Ishikawa (cell line): ENCODE measurements at regions not wholly inside any gene's neighbourhood (a gene's known extent, or its start where the extent isn't known, plus 50 kb on each side); places are given as distances from the start of the nearest gene placed in this dataset.

ENCODE experiments used
- CEBPB ChIP-seq: IDR thresholded peaks from 2 replicates; pipeline ENCODE4 v1.6.1; 2012
- CREB1 ChIP-seq: IDR thresholded peaks from 2 replicates; pipeline ENCODE4 v1.6.1; 2012; ENCODE audit warnings: low read depth
- EGR1 ChIP-seq: IDR thresholded peaks from 2 replicates; pipeline ENCODE4 v1.6.1; 2012
- EP300 ChIP-seq: IDR thresholded peaks from 2 replicates; pipeline ENCODE4 v1.6.1; 2012; ENCODE audit warnings: borderline replicate concordance
- FOXM1 ChIP-seq: IDR thresholded peaks from 2 replicates; pipeline ENCODE4 v1.6.1; 2012; ENCODE audit warnings: low read depth, borderline replicate concordance
- MAX ChIP-seq: IDR thresholded peaks from 2 replicates; pipeline ENCODE4 v1.6.1; 2012
- NFIC ChIP-seq: IDR thresholded peaks from 2 replicates; pipeline ENCODE4 v1.6.1; 2012
- RAD21 ChIP-seq: IDR thresholded peaks from 2 replicates; pipeline ENCODE4 v1.6.1; 2012; ENCODE audit warnings: low read depth
- REST ChIP-seq: IDR thresholded peaks from 2 replicates; pipeline ENCODE4 v1.6.1; 2012; ENCODE audit warnings: low read depth, mild to moderate bottlenecking
- TAF1 ChIP-seq: IDR thresholded peaks from 2 replicates; pipeline ENCODE4 v1.6.1; 2012; ENCODE audit warnings: low read depth, mild to moderate bottlenecking
- TCF12 ChIP-seq: IDR thresholded peaks from 2 replicates; pipeline ENCODE4 v1.6.1; 2012; ENCODE audit warnings: low read depth
- TEAD4 ChIP-seq: IDR thresholded peaks from 2 replicates; pipeline ENCODE4 v1.6.1; 2012
- USF1 ChIP-seq: IDR thresholded peaks from 2 replicates; pipeline ENCODE4 v1.6.1; 2012
- YY1 ChIP-seq: IDR thresholded peaks from 2 replicates; pipeline ENCODE4 v1.6.1; 2012; ENCODE audit warnings: low read depth
- ZBTB7A ChIP-seq: IDR thresholded peaks from 2 replicates; pipeline ENCODE4 v1.6.1; 2012; ENCODE audit warnings: low read depth

- TF ChIP-seq TCF12 (no peak), NFIC (no peak), EGR1 (no peak), REST (no peak), USF1 (no peak), EP300 (no peak), MAX (no peak)
Observed at GRCh38 chr2:5164776-5165525, 527.2 kb upstream of the SOX11 start.

- TF ChIP-seq RAD21, result no peak
- no peak for TF ChIP-seq REST
- no peak for TF ChIP-seq EP300
- no peak for TF ChIP-seq MAX
- no peak for TF ChIP-seq ZBTB7A
- TF ChIP-seq YY1, result no peak
- TF ChIP-seq USF1, result no peak
- no peak for TF ChIP-seq NFIC
- TF ChIP-seq TCF12, result no peak
Observed at GRCh38 chr2:5172923-5173322, 519.3 kb upstream of the SOX11 start.

GRCh38 chr2:5173876-5174535 is 518.2 kb upstream of the SOX11 start:
- TF ChIP-seq MAX (no peak), FOXM1 (no peak), TCF12 (no peak), ZBTB7A (no peak), REST (no peak), EP300 (no peak), YY1 (no peak), EGR1 (no peak), USF1 (no peak), CEBPB (no peak), TAF1 (no peak), NFIC (no peak), CREB1 (no peak), RAD21 (no peak)

- TF ChIP-seq CEBPB, result no peak
- no peak for TF ChIP-seq EGR1
- no peak for TF ChIP-seq REST
- TF ChIP-seq TCF12, result no peak
- TF ChIP-seq EP300, result no peak
- no peak for TF ChIP-seq FOXM1
- TF ChIP-seq CREB1, result no peak
- TF ChIP-seq USF1, result no peak
- TF ChIP-seq RAD21, result no peak
- TF ChIP-seq YY1, result no peak
- no peak for TF ChIP-seq ZBTB7A
- TF ChIP-seq TEAD4, result no peak
- no peak for TF ChIP-seq TAF1
- TF ChIP-seq MAX, result no peak
Observed at GRCh38 chr2:5175231-5175630, 517.0 kb upstream of the SOX11 start.
